Effector memory CD8-positive, alpha-beta T cell (primary cell): ENCODE measurements at regions not wholly inside any gene's neighbourhood (a gene's known extent, or its start where the extent isn't known, plus 50 kb on each side); places are given as distances from the start of the nearest gene placed in this dataset.
A peak's percentile ranks its signal among the peaks of the same experiment; 100 is the strongest.
"Not testable (repeated sequence)": the region's sequence is repeated elsewhere in the genome, so short reads cannot be mapped to it uniquely, and the experiment has no call there.

ENCODE experiments used
- ATAC-seq: fragments of 150-1000 bp; cut with Tn5 transposase; replicated peaks from 2 replicates; pipeline ENCODE4 v1.10.0; 2021; ENCODE audit warnings: mild to moderate bottlenecking, moderate library complexity
- DNase-seq, 3 experiments: peaks; one replicate each; pipeline ENCODE4 v3.0.0; 2021
- H3K27ac Mint-ChIP-seq, 2 donors: one replicate each; pipeline ENCODE4 v1.8.0; 2022; ENCODE audit warnings: mild to moderate bottlenecking in 2 of 2, mixed read lengths in 2 of 2, moderate library complexity in 2 of 2
- H3K27me3 Mint-ChIP-seq, 2 donors: one replicate each; pipeline ENCODE4 v1.8.0; 2022; ENCODE audit warnings: mixed read lengths in 2 of 2
- H3K36me3 Mint-ChIP-seq: one replicate; pipeline ENCODE4 v1.8.0; 2022; ENCODE audit warnings: mild to moderate bottlenecking, moderate library complexity, mixed read lengths; ENCODE audit not compliant: insufficient read depth
- H3K4me1 Mint-ChIP-seq, 2 donors: one replicate each; pipeline ENCODE4 v1.8.0; 2022; ENCODE audit warnings: low read depth in 2 of 2, mixed read lengths in 2 of 2
- H3K4me3 Mint-ChIP-seq, 2 donors: one replicate each; pipeline ENCODE4 v1.8.0; 2022; ENCODE audit warnings: mild to moderate bottlenecking in 2 of 2, mixed read lengths in 2 of 2, moderate library complexity in 2 of 2
- H3K9me3 Mint-ChIP-seq, 2 donors: one replicate each; pipeline ENCODE4 v1.8.0; 2022; ENCODE audit warnings: mixed read lengths in 2 of 2

- H3K4me1 Mint-ChIP-seq, H3K9me3 Mint-ChIP-seq, H3K36me3 Mint-ChIP-seq, ATAC-seq, H3K27ac Mint-ChIP-seq, DNase-seq: not testable (repeated sequence)
- Mint-ChIP-seq H3K4me3 (peak overlapping the region; percentile 17 to 25), H3K27me3 (peaks cover 23 to 47% of the 10 kb centered on the region in 2 donors)
Observed at GRCh38 chr4:9001153-9001552, 129.5 kb upstream of the HMX1 start.

GRCh38 chr4:9000505-9001001 lies 128.9 kb upstream of the HMX1 start:
- H3K27ac Mint-ChIP-seq, H3K36me3 Mint-ChIP-seq, ATAC-seq, H3K4me1 Mint-ChIP-seq, H3K9me3 Mint-ChIP-seq: not testable (repeated sequence)
- peak; percentile 15 to 32 (median 29) for DNase-seq
- Mint-ChIP-seq H3K27me3 (peaks cover 17 to 41% of the 10 kb centered on the region in 2 donors), H3K4me3 (peak overlapping the region; percentile 17 to 46)

- H3K27ac Mint-ChIP-seq, H3K36me3 Mint-ChIP-seq, H3K27me3 Mint-ChIP-seq, H3K9me3 Mint-ChIP-seq, H3K4me1 Mint-ChIP-seq, DNase-seq, ATAC-seq, H3K4me3 Mint-ChIP-seq: not testable (repeated sequence)
Observed at GRCh38 chr4:8992981-8993380, 121.3 kb upstream of the HMX1 start.

- not testable (repeated sequence) for H3K36me3 Mint-ChIP-seq, H3K27me3 Mint-ChIP-seq, DNase-seq, ATAC-seq, H3K27ac Mint-ChIP-seq, H3K4me3 Mint-ChIP-seq, H3K4me1 Mint-ChIP-seq, H3K9me3 Mint-ChIP-seq
Observed at GRCh38 chr4:8991449-8991848, 119.8 kb upstream of the HMX1 start.

GRCh38 chr4:8990341-8990740 lies 118.7 kb upstream of the HMX1 start:
- not testable (repeated sequence) for H3K36me3 Mint-ChIP-seq, H3K4me3 Mint-ChIP-seq, H3K4me1 Mint-ChIP-seq, H3K27me3 Mint-ChIP-seq, H3K27ac Mint-ChIP-seq, H3K9me3 Mint-ChIP-seq, ATAC-seq, DNase-seq

- H3K36me3 Mint-ChIP-seq, H3K27ac Mint-ChIP-seq, H3K9me3 Mint-ChIP-seq, ATAC-seq, DNase-seq, H3K4me1 Mint-ChIP-seq, H3K4me3 Mint-ChIP-seq, H3K27me3 Mint-ChIP-seq: not testable (repeated sequence)
Observed at GRCh38 chr4:8985786-8986185, 114.1 kb upstream of the HMX1 start.

- not testable (repeated sequence) for H3K4me3 Mint-ChIP-seq, H3K4me1 Mint-ChIP-seq, DNase-seq, H3K9me3 Mint-ChIP-seq, ATAC-seq, H3K27me3 Mint-ChIP-seq, H3K27ac Mint-ChIP-seq, H3K36me3 Mint-ChIP-seq
Observed at GRCh38 chr4:8984641-8985040, 113.0 kb upstream of the HMX1 start.

- not testable (repeated sequence) for H3K36me3 Mint-ChIP-seq
Observed at GRCh38 chr4:8983921-8984320, 112.3 kb upstream of the HMX1 start.

GRCh38 chr4:8976466-8977128 lies 105.0 kb upstream of the HMX1 start:
- not testable (repeated sequence) for ATAC-seq, DNase-seq, H3K27me3 Mint-ChIP-seq, H3K4me1 Mint-ChIP-seq, H3K9me3 Mint-ChIP-seq, H3K4me3 Mint-ChIP-seq, H3K36me3 Mint-ChIP-seq, H3K27ac Mint-ChIP-seq

More at GRCh38 chr4:8983921-8984320, 112.3 kb upstream of the HMX1 start:
- H3K27me3 Mint-ChIP-seq, DNase-seq, ATAC-seq, H3K4me3 Mint-ChIP-seq, H3K4me1 Mint-ChIP-seq, H3K27ac Mint-ChIP-seq, H3K9me3 Mint-ChIP-seq: not testable (repeated sequence)

GRCh38 chr4:8972635-8973034 lies 101.0 kb upstream of the HMX1 start:
- not testable (repeated sequence) for H3K27ac Mint-ChIP-seq, H3K27me3 Mint-ChIP-seq, DNase-seq, H3K9me3 Mint-ChIP-seq, H3K4me3 Mint-ChIP-seq, H3K36me3 Mint-ChIP-seq, H3K4me1 Mint-ChIP-seq, ATAC-seq

GRCh38 chr4:8965896-8966295 lies 94.3 kb upstream of the HMX1 start:
- H3K4me1 Mint-ChIP-seq, H3K4me3 Mint-ChIP-seq, DNase-seq, H3K36me3 Mint-ChIP-seq, H3K27ac Mint-ChIP-seq, ATAC-seq, H3K9me3 Mint-ChIP-seq: not testable (repeated sequence)
- peaks cover 5 to 30% of the 10 kb centered on the region in 2 donors for H3K27me3 Mint-ChIP-seq

- H3K4me3 Mint-ChIP-seq, ATAC-seq, H3K27ac Mint-ChIP-seq, H3K36me3 Mint-ChIP-seq, DNase-seq, H3K9me3 Mint-ChIP-seq, H3K4me1 Mint-ChIP-seq: not testable (repeated sequence)
- peaks cover 11 to 30% of the 10 kb centered on the region in 2 donors for H3K27me3 Mint-ChIP-seq
Observed at GRCh38 chr4:8964201-8964788, 92.7 kb upstream of the HMX1 start.

GRCh38 chr4:8963533-8963932 lies 91.9 kb upstream of the HMX1 start:
- H3K9me3 Mint-ChIP-seq, H3K4me3 Mint-ChIP-seq, H3K27ac Mint-ChIP-seq, DNase-seq, H3K36me3 Mint-ChIP-seq, H3K4me1 Mint-ChIP-seq, ATAC-seq: not testable (repeated sequence)
- H3K27me3 Mint-ChIP-seq, result peaks cover 11 to 35% of the 10 kb centered on the region in 2 donors

GRCh38 chr4:8961343-8961742 lies 89.7 kb upstream of the HMX1 start:
- peak in 1 of 3 experiments; percentile 6 for DNase-seq
- not testable (repeated sequence) for H3K36me3 Mint-ChIP-seq, H3K4me1 Mint-ChIP-seq, ATAC-seq, H3K27ac Mint-ChIP-seq, H3K9me3 Mint-ChIP-seq, H3K4me3 Mint-ChIP-seq
- H3K27me3 Mint-ChIP-seq, result peaks cover 17 to 46% of the 10 kb centered on the region in 2 donors
